ENCODE measurements at regions not wholly inside any gene's neighbourhood (a gene's known extent, or its start where the extent isn't known, plus 50 kb on each side); places are given as distances from the start of the nearest gene placed in this dataset.
"Not testable (repeated sequence)": the region's sequence is repeated elsewhere in the genome, so short reads cannot be mapped to it uniquely, and the experiment has no call there.

- DNase-seq: no peak
Observed at GRCh38 chr3:177405191-177405672, 207.9 kb upstream of the TBL1XR1 start.

GRCh38 chr3:177410730-177411129 lies 213.4 kb upstream of the TBL1XR1 start:
- DNase-seq: no peak

- no peak for DNase-seq
Observed at GRCh38 chr3:177411201-177411600, 213.9 kb upstream of the TBL1XR1 start.

DNA sequence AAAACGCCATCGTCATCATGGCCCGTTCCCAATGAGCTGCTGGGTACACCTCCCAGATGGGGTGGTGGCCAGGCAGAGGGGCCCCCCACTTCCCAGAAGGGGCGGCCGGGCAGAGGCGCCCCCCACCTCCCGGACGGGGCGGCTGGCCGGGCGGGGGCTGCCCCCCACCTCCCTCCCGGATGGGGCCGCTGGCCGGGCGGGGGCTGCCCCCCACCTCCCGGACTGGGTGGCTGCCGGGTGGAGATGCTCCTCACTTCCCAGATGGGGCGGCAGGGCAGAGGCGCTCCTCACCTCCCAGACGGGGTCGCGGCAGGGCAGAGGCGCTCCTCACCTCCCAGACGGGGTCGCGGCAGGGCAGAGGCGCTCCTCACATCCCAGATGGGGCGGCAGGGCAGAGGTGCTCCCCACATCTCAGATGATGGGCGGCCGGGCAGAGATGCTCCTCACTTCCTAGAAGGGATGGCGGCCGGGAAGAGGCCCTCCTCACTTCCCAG lies 215.4 kb upstream of the TBL1XR1 start:
- not testable (repeated sequence) for DNase-seq

DNA sequence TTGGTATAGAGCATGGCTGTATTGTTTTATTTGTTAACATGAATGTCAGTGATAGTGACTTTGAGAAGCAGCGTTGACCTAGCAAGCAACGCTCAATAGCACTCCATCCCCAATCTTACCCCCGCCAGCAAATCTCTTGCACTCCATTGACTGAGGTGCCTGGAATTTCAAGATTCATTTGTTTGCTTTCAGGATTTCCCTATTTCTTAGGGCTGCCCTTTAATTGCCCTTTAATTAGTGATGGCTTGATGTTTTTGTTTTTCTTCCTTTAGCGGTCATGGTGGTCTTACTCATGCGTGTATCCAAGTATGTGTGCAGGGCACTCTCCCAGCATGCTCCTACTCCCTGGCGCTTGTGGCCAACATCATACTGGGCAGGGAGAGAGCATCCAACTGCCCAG lies 216.8 kb upstream of the TBL1XR1 start:
- no peak for DNase-seq

DNA sequence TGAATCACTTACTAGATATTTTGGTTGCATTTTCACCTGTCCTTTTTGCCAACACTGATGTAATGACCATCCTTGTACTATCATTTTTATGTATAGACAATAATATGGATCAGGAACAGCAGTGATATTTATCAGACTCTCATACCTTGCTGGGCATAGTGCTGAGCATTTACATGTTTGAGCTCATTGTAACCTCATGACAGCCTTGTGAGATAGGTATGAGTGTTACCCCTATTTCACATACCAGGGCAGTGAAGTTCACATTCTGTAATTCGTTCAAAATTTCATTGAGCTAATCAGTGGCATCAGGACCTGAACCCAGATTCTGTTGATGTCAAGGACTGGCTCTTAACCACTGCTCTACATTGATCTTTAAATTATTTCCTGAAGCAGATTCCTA lies 221.5 kb upstream of the TBL1XR1 start:
- DNase-seq: no peak

DNA sequence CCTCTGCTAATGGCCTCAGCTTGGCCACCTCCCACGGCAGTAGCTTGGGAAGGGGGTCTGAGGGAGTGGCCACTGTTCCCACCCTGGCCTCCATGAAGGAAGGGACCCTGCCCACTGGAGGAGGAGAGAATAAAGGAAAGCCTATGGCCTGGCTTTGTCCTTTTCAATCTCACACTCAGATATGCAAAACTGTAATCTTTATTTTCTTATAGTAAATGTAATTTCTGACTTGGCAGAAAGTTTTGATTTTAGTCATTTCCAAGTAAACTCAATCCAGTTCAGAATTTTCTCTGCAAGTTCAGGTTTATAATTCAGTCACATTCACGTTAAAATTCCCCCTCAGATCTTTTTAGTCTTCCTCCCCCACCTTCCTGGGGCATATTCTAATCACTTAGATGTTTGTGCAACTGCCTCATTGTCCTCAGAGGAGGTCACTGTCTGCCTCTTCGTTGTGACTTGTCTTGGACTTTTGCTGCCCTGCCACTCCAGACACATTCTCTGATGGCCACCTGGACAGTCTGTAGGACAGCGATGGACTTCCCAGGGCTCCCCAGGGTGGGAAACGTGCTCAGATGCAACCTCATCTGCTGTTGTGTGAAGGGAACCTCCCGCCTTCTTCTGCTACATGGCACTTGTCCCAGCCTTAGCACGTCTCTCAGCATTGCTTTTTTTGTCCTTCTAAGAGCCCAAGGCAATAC lies 222.8 kb upstream of the TBL1XR1 start:
- no peak for DNase-seq

- DNase-seq: no peak
Observed at GRCh38 chr3:177420651-177421480, 223.6 kb upstream of the TBL1XR1 start.

GRCh38 chr3:177421481-177421785 lies 224.2 kb upstream of the TBL1XR1 start:
- no peak for DNase-seq

GRCh38 chr3:177424521-177424920 lies 227.2 kb upstream of the TBL1XR1 start:
- no peak for DNase-seq

DNA sequence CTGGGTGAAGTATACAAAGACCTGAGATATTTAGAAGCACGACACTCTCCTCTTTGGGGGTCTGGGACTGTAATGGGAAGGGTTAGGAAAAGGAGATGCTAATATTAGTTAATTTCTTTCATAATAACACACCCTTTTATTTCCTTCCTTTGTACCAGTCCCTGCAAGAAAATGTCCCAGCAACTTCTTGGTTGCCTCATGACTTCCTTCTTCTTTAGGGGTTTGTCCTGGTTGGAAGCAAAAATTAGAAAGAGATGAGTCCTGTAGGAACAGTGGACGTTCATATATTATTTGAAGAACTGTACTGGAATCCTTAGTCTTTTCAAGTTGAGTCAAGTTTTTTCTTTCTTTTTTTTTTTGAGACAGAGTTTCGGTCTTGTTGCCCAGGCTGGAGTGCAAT lies 227.8 kb upstream of the TBL1XR1 start:
- DNase-seq: no peak

DNA sequence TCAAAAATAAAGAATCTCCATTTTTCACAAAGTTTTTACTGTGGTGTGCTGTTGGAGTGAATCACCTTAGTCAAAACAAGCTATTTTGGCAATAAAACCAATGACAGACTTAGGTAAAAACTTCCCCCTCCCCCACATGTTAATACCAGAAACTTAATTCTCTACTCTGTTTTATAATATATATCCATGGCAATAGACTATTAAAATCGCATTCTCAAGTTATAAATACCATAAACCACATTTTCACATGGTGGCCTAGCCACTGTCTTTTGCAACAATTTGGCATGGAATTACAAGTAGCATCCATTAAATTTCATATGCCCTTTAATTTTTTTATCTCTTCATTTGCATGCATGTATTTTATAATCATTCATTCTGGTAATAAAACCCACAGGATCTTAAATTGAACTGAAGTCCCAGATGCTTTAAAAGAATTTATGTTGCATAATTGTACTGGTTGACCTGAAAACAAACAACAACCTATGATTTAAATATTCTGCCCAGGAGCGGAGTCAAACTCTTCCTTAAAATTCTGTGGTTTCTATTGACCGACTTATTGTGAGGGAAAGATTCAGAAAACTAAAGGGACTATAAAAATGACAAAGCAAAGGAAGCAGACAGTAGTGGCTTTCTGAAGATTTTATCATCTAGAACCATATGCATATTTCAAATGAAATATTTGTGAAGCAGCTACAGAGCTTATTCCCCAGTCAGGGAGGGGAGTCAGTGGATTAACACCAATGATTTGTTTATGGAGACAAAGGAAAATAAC lies 229.0 kb upstream of the TBL1XR1 start:
- no peak for DNase-seq

- DNase-seq: peak; percentile 38
Observed at GRCh38 chr3:177426878-177427495, 229.7 kb upstream of the TBL1XR1 start.

DNA sequence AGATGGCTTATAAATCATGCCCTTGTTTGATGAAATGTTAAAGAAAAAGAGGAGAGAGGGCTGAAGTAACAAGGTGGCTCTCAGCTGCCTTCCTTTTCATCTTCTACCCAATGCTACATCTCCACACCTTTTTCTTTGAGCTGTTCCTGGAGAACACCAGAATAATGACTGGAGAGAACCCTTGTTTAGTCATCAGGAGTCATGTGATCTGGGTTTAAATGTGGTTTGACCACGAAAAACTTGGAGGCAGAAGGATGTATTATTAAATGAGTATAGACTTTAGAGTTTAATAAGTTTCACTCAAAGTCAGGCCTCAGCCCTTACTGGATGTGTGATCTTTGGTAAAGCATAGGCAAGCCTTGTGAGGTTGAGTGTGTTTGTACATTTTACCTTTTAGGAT lies 230.3 kb upstream of the TBL1XR1 start:
- DNase-seq: no peak

DNA sequence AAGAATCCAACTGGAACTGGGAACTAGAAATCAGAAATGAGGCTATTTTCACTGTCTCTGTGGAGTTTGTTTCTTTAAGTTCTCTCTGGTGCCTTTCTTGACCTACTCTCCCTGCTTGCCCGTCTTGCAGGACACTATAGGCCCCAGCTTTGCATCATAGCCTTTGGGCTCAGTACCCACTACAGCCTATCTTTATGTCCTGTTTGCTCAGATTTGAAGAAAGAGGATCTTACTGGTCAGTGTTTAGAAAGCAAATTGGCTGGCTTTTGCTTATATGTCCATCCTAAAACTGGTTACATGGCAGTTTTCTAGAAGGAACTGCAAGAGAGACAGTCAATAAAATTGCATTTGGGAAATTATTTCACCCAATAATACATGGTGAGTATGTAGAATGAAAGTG lies 231.8 kb upstream of the TBL1XR1 start:
- no peak for DNase-seq

DNA sequence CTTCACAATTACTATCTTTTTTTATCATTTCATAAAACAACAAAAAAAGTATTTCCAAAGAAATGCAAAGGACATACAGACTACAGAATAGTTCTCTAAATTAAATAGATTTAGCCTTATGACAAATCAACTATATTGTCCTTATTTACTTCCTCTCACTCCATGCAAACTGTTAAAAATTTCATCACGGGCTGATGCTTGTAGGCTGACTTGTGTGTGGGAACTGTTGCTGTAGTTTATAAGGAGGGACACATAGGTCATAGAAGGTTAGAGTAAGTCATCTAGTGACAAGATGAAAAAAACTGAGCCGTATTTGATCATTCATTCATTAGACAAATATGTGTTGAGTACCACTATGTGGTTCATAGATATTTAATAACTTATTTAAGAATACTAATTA lies 232.5 kb upstream of the TBL1XR1 start:
- no peak for DNase-seq

DNA sequence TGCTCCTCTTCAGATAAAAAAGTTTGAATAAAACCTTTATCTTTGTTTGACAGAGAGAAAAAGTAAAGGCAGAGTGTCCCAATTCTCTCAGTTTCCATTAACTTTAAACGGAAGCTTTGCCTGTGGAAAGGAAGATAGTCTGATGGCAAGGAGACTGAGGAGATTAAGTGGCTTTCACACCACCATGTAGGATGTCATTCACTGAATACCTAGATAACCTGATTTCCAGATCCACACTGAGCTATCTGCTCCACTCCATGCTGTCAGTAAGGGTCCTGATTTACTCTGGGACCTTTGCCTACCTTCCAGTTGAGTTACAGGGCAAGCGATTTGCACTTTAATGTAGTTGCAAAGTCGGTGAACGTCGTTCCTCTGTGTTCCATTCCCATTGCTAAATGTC lies 233.4 kb upstream of the TBL1XR1 start:
- no peak for DNase-seq

DNA sequence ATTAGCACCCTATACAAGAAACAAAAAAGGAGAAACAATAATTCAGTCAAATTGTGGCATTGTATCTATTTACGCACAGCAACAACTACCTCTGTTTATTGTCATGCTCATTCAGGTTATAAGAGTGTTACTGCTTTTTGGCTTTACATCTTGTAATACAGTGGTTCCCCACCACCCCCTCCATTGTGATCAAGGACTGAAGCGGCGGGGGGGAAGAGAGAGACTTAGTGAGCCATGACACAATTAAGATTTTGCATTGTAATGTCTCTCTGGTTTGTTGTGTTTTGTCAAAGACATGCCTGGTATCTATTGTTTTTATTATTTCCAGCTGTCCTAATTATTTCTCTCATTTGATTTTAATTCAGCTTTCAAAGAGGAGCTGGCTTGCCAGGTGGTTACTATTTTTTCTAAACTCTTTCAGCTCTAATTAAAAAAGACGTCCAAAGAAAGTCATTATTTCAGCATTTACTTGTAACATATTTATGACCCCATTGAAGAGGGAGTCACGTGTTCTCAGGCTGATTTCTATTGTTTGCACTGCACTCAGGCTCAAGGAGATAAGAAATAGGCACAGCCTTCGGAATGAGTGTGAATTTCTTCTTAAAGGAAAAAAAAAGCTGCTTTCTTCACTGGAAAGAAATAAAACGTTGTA lies 234.4 kb upstream of the TBL1XR1 start:
- no peak for DNase-seq

GRCh38 chr3:177435301-177435700 lies 238.0 kb upstream of the TBL1XR1 start:
- DNase-seq: no peak

DNA sequence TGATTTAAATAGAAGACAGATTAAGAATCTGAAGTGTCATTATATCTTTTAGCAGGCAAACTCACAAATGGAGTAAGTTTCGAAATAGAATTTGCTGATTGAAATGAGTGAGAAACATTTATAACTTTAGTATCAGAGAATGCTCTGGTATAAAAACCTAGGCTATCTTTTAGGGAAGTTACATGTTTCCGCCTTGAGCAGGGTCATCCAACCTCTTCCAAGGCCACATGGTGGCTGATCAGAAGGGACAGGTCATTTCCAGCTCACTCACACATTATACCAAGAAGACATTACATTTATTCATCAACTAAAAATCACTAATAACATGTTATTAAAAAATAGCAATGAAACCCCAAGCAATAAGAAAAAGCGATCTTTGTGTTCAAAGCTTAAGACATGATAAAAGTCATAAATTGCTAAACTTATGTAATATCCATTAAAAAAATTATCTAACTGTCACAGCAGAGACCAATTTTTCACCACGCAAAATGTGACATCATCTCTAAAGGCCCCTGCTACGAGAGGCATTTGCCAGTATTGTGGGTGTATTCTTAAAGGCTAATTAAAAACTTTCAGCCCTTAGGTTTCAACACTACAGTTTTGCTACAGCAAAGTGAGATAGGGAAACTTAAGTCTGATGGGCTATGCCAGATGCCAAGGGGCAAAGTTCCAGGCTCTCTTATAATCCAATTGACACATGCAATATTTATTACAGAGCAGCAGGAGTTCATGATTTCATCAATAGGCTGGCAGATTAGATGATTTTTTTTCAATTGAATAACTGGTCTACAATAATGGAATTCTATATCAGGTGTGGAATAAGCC lies 240.4 kb upstream of the TBL1XR1 start:
- DNase-seq: no peak

DNA sequence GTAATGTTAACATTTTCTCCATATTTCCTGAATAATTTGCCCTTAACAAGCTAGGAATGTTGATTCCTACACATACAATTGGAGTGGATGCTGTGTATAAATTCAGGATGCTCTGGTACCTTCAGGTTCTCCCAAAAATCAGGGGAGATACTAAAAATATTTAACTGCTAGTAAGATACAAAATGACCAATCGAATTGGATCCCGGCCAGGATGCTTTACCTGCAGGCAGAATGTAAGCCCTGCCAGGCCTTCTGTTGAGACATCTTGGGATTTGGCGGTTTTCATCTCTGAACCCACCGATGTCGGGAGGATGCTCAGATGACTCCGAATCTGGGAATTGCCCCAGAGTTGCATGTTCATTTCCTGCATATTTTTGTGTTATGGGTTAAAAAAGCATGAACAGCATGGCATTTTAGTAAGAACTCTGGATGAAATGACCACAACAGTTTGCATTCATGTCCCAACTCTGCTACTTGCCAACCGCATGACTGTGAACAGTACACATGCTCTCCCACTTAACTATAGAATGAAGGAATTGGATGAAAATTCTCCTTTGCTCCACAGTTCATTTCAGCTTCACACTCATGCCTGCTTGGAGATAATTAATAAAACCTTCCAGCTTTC lies 241.4 kb upstream of the TBL1XR1 start:
- no peak for DNase-seq

Data from stimulated activated CD4-positive, alpha-beta T cell treated with anti-CD3 and anti-CD28 coated beads, Interleukin-4, amount 100 ng/mL, for 1 hour (primary cell).